ENCODE measurements at regions not wholly inside any gene's neighbourhood (a gene's known extent, or its start where the extent isn't known, plus 50 kb on each side); places are given as distances from the start of the nearest gene placed in this dataset.

DNA sequence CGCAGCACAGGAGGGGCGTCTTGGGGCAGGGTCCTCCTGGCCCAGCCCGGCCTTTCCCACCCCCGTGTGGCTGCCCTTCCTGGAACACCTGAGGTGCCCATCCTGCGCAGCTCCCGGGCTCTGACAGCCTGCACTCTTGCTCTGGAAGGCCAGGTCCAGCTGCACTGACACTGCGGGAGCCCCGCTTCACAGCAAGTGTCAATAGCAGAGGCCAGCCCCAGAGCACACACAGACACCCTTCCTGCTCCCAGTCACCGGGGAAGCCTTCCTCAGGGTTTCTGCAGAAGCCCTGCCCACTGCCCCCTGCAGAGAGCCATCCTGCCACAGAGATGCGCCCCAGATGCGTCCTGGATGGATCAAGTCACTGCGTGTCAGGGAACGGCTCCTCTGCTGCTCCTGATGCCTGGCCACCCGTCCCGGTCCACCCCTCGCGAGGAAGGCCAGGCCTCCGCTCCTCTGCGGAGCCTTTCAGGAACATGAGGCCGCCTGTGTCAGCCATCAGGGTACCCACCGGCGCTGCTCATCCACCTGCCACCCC is 519.2 kb upstream of the MYT1L start:
- TF ChIP-seq, protein P1, sequence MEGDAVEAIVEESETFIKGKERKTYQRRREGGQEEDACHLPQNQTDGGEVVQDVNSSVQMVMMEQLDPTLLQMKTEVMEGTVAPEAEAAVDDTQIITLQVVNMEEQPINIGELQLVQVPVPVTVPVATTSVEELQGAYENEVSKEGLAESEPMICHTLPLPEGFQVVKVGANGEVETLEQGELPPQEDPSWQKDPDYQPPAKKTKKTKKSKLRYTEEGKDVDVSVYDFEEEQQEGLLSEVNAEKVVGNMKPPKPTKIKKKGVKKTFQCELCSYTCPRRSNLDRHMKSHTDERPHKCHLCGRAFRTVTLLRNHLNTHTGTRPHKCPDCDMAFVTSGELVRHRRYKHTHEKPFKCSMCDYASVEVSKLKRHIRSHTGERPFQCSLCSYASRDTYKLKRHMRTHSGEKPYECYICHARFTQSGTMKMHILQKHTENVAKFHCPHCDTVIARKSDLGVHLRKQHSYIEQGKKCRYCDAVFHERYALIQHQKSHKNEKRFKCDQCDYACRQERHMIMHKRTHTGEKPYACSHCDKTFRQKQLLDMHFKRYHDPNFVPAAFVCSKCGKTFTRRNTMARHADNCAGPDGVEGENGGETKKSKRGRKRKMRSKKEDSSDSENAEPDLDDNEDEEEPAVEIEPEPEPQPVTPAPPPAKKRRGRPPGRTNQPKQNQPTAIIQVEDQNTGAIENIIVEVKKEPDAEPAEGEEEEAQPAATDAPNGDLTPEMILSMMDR (IDR thresholded peaks at IDR 0.05), result no peak
- no peak for TF ChIP-seq EZH2 (IDR thresholded peaks at IDR 0.05; ENCODE audit: borderline replicate concordance, insufficient read depth, low read depth, low read length, poor library complexity, severe bottlenecking)
